Lower leg skin (tissue), 3 donors: ENCODE measurements at regions not wholly inside any gene's neighbourhood (a gene's known extent, or its start where the extent isn't known, plus 50 kb on each side); places are given as distances from the start of the nearest gene placed in this dataset.

Source experiments
- CTCF ChIP-seq, 3 donors: fragments of 450-650 bp; IDR thresholded peaks; one replicate each; pipeline ENCODE4 v1.5.1; 2016; ENCODE audit warnings: antibody characterized with exemption in 3 of 3, mild to moderate bottlenecking in 3 of 3, moderate library complexity in 2 of 3
- POLR2A ChIP-seq, 2 donors: fragments of 450-650 bp; IDR thresholded peaks; one replicate each; pipeline ENCODE4 v1.6.1; 2016 to 2017; ENCODE audit warnings: antibody characterized with exemption in 2 of 2, mild to moderate bottlenecking in 1 of 2, moderate library complexity in 1 of 2

GRCh38 chr9:75623462-75623861 lies 267.0 kb upstream of the PCSK5 start:
- TF ChIP-seq CTCF (IDR thresholded peaks at IDR 0.05): no peak
- TF ChIP-seq POLR2A (IDR thresholded peaks at IDR 0.05): no peak
